H9 (cell line): ENCODE measurements at regions not wholly inside any gene's neighbourhood (a gene's known extent, or its start where the extent isn't known, plus 50 kb on each side); places are given as distances from the start of the nearest gene placed in this dataset.

Source experiments
- DNase-seq: peaks from one replicate; pipeline ENCODE4 v3.0.0-alpha.2; 2017
- H2AFZ ChIP-seq: one replicate; pipeline ENCODE4 v1.6.1; 2013; ENCODE audit warnings: mild to moderate bottlenecking, low read length, control low read depth, moderate library complexity
- H2AK5ac ChIP-seq: 2 replicates; pipeline ENCODE4 v1.6.1; 2013; ENCODE audit warnings: low read length, control low read depth, mixed read lengths; ENCODE audit not compliant: insufficient read length
- H2BK120ac ChIP-seq: one replicate; pipeline ENCODE4 v1.6.1; 2013; ENCODE audit warnings: low read depth, mild to moderate bottlenecking, low read length, control low read depth, inconsistent platforms; ENCODE audit not compliant: poor library complexity, severe bottlenecking
- H2BK12ac ChIP-seq: 2 replicates; pipeline ENCODE4 v1.6.1; 2013; ENCODE audit warnings: low read length, control low read depth, mixed read lengths, low read depth; ENCODE audit not compliant: insufficient read length
- H2BK15ac ChIP-seq: 2 replicates; pipeline ENCODE4 v1.6.1; 2013; ENCODE audit warnings: low read depth, low read length, control low read depth
- H2BK20ac ChIP-seq: one replicate; pipeline ENCODE4 v1.6.1; 2013; ENCODE audit warnings: low read depth, mild to moderate bottlenecking, low read length, control low read depth, inconsistent platforms; ENCODE audit not compliant: poor library complexity, severe bottlenecking
- H2BK5ac ChIP-seq: 2 replicates; pipeline ENCODE4 v1.6.1; 2013; ENCODE audit warnings: low read length, control low read depth, mixed read lengths; ENCODE audit not compliant: insufficient read length
- H3K14ac ChIP-seq: 2 replicates; pipeline ENCODE4 v1.6.1; 2013; ENCODE audit warnings: low read length, control low read depth; ENCODE audit not compliant: insufficient read depth
- H3K18ac ChIP-seq: 2 replicates; pipeline ENCODE4 v1.6.1; 2013; ENCODE audit warnings: low read depth, mild to moderate bottlenecking, mixed read lengths, low read length, control low read depth; ENCODE audit not compliant: insufficient read length
- H3K23ac ChIP-seq: 2 replicates; pipeline ENCODE4 v1.6.1; 2013; ENCODE audit warnings: low read length, control low read depth, mixed read lengths, low read depth; ENCODE audit not compliant: insufficient read length
- H3K23me2 ChIP-seq: 2 replicates; pipeline ENCODE4 v1.6.1; 2013; ENCODE audit warnings: low read depth, mild to moderate bottlenecking, mixed read lengths, low read length, control low read depth; ENCODE audit not compliant: insufficient read length, poor library complexity, severe bottlenecking
- H3K27ac ChIP-seq: 2 replicates; pipeline ENCODE4 v1.5.1; 2013; ENCODE audit warnings: low read length, control low read depth, mixed read lengths, low read depth; ENCODE audit not compliant: insufficient read length
- H3K27me3 ChIP-seq: 2 replicates; pipeline ENCODE4 v1.6.1; 2013; ENCODE audit warnings: low read length, control low read depth, inconsistent platforms; ENCODE audit not compliant: insufficient read depth
- H3K4ac ChIP-seq: 2 replicates; pipeline ENCODE4 v1.6.1; 2013; ENCODE audit warnings: low read depth, mild to moderate bottlenecking, control low read depth, inconsistent platforms, low read length, moderate library complexity
- H3K4me1 ChIP-seq: 2 replicates; pipeline ENCODE4 v1.6.1; 2013; ENCODE audit warnings: low read length, control low read depth, inconsistent platforms; ENCODE audit not compliant: insufficient read depth
- H3K4me2 ChIP-seq: 2 replicates; pipeline ENCODE4 v1.6.1; 2013; ENCODE audit warnings: low read length, control low read depth, mixed read lengths; ENCODE audit not compliant: insufficient read length, insufficient read depth
- H3K56ac ChIP-seq: 2 replicates; pipeline ENCODE4 v1.6.1; 2013; ENCODE audit warnings: low read depth, mild to moderate bottlenecking, mixed read lengths, low read length, control low read depth; ENCODE audit not compliant: insufficient read length
- H3K79me1 ChIP-seq: 2 replicates; pipeline ENCODE4 v1.6.1; 2013; ENCODE audit warnings: low read depth, mild to moderate bottlenecking, moderate library complexity, low read length, control low read depth, inconsistent platforms; ENCODE audit not compliant: insufficient read depth, poor library complexity, severe bottlenecking
- H3K79me2 ChIP-seq: 2 replicates; pipeline ENCODE4 v1.6.1; 2013; ENCODE audit warnings: low read length, control low read depth, inconsistent platforms; ENCODE audit not compliant: insufficient read depth
- H3K9ac ChIP-seq: 2 replicates; pipeline ENCODE4 v1.6.1; 2013; ENCODE audit warnings: low read length, control low read depth, mixed read lengths; ENCODE audit not compliant: insufficient read length; ENCODE audit errors: extremely low read depth
- H3K9me3 ChIP-seq: one replicate; pipeline ENCODE4 v1.6.1; 2013; ENCODE audit warnings: low read depth, low read length, inconsistent platforms; ENCODE audit not compliant: control insufficient read depth
- H3T11ph ChIP-seq: one replicate; pipeline ENCODE4 v1.6.1; 2013; ENCODE audit warnings: mild to moderate bottlenecking, low read length, control low read depth, inconsistent platforms
- H4K20me1 ChIP-seq: one replicate; pipeline ENCODE4 v1.6.1; 2013; ENCODE audit not compliant: control insufficient read depth, insufficient read length, insufficient read depth
- H4K5ac ChIP-seq: 2 replicates; pipeline ENCODE4 v1.6.1; 2013; ENCODE audit warnings: low read depth, mild to moderate bottlenecking, mixed read lengths, low read length, control low read depth; ENCODE audit not compliant: insufficient read length
- H4K8ac ChIP-seq: replicated peaks from 2 replicates; pipeline ENCODE4 v1.6.1; 2013; ENCODE audit warnings: low read length, control low read depth, mixed read lengths, low read depth; ENCODE audit not compliant: insufficient read length
- H4K91ac ChIP-seq: 2 replicates; pipeline ENCODE4 v1.6.1; 2013; ENCODE audit warnings: low read depth, mild to moderate bottlenecking, moderate library complexity, mixed read lengths, low read length, control low read depth; ENCODE audit not compliant: insufficient read length
- H3K27ac Mint-ChIP-seq, 3 experiments: 2 replicates in 2 of 3; 3 replicates in 1 of 3; pipeline ENCODE4 v1.8.0; 2020 to 2021; ENCODE audit warnings: mixed read lengths in 3 of 3, mild to moderate bottlenecking in 1 of 3, moderate library complexity in 1 of 3
- H3K27me3 Mint-ChIP-seq: 2 replicates; pipeline ENCODE4 v1.8.0; 2021; ENCODE audit warnings: low read depth, mild to moderate bottlenecking, moderate library complexity, mixed read lengths
- H3K36me3 Mint-ChIP-seq, 3 experiments: 2 replicates in 2 of 3; 3 replicates in 1 of 3; pipeline ENCODE4 v1.8.0; 2020 to 2021; ENCODE audit warnings: low read depth in 3 of 3, mixed read lengths in 3 of 3; ENCODE audit not compliant: insufficient read depth in 1 of 3
- H3K4me1 Mint-ChIP-seq, 2 experiments: 2 replicates each; pipeline ENCODE4 v1.8.0; 2020; ENCODE audit warnings: mixed read lengths in 2 of 2
- H3K4me3 Mint-ChIP-seq, 2 experiments: 2 replicates in 1 of 2; 3 replicates in 1 of 2; pipeline ENCODE4 v1.8.0; 2020 to 2021; ENCODE audit warnings: mild to moderate bottlenecking in 2 of 2, mixed read lengths in 2 of 2, moderate library complexity in 1 of 2
- H3K9me3 Mint-ChIP-seq, 2 experiments: 2 replicates in 1 of 2; 3 replicates in 1 of 2; pipeline ENCODE4 v1.8.0; 2020; ENCODE audit warnings: mild to moderate bottlenecking in 2 of 2, mixed read lengths in 2 of 2, moderate library complexity in 1 of 2
- CTCF ChIP-seq: fragments of 200-600 bp; sonication (generic); conservative IDR thresholded peaks from 3 replicates; pipeline ENCODE4 v1.8.0; 2021; ENCODE audit warnings: antibody characterized with exemption, mild to moderate bottlenecking
- WGBS: extraction: QIAGEN DNeasy Blood & Tissue Kit; methylation state at CpG from one replicate; pipeline ENCODE4 v1.1.7; 2013; ENCODE audit warnings: missing lambda C conversion rate, low lambda C conversion rate, mixed read lengths; ENCODE audit not compliant: insufficient read length; ENCODE audit errors: extremely low coverage; 5-methylcytosine and 5-hydroxymethylcytosine counted together

- Histone ChIP-seq H4K5ac (no peak overlapping the region), H3K56ac (no peak overlapping the region), H3K9ac (no peak overlapping the region), H3K27me3 (no peaks in the 10 kb centered on the region), H3K79me1 (no peaks in the 10 kb centered on the region), H2BK12ac (no peak overlapping the region), H3K23me2 (no peaks in the 10 kb centered on the region), H3K14ac (no peak overlapping the region), H2BK20ac (no peak overlapping the region), H3K4me1 (no peaks in the 10 kb centered on the region), H2BK5ac (no peak overlapping the region), H4K91ac (no peak overlapping the region), H2AFZ (no peak overlapping the region), H3K18ac (no peak overlapping the region), H2BK120ac (no peak overlapping the region), H3K79me2 (no peaks in the 10 kb centered on the region), H3K4ac (no peak overlapping the region), H4K20me1 (no peaks in the 10 kb centered on the region), H2AK5ac (no peak overlapping the region), H3K9me3 (no peaks in the 10 kb centered on the region), H3K27ac (no peak overlapping the region), H3K23ac (no peak overlapping the region), H3K4me2 (no peak overlapping the region), H2BK15ac (no peak overlapping the region), H3T11ph (no peak overlapping the region), H4K8ac (no peak overlapping the region)
- Mint-ChIP-seq H3K27me3 (no peaks in the 10 kb centered on the region; the same call in 1 of the 2 replicates), H3K9me3 (no peaks in the 10 kb centered on the region), H3K4me3 (no peak overlapping the region), H3K4me1 (no peaks in the 10 kb centered on the region), H3K27ac (no peak overlapping the region), H3K36me3 (no peaks in the 10 kb centered on the region; a peak in 2 of 7 replicates)
- 100% methylated on average over 1 of the region's 2 CpGs for WGBS
- no peak for TF ChIP-seq CTCF
- DNase-seq, result no peak
Observed at GRCh38 chr6:98467091-98467490, 367.3 kb upstream of the POU3F2 start.
